KG1 (cell line): ENCODE measurements at regions not wholly inside any gene's neighbourhood (a gene's known extent, or its start where the extent isn't known, plus 50 kb on each side); places are given as distances from the start of the nearest gene placed in this dataset.
"Not testable (repeated sequence)": the region's sequence is repeated elsewhere in the genome, so short reads cannot be mapped to it uniquely, and the experiment has no call there.

Source experiments
- DNase-seq: peaks from one replicate; lab custom pipeline; 2025; lab: John Stamatoyannopoulos, UW

DNA sequence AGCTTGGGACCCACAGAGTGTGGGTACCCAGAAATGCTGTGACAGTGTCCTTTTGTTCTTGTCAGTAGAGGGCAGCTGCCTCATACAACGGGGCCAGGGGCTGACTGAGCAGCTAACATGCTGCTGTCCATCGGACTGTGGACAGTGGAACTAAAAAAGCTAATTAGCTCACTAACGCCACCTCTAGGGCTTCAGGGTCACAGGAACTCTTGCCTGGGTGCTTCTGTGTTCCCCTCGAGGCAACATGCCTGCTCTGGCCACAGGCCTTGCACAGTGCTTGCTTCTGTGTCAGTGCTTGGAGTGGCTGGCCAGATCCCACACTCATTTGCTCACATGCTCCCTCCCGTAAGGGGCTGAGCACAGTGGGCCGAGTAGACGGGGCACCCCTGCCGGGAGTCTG, 377.0 kb downstream of the OLFM4 start:
- no peak for DNase-seq

GRCh38 chr13:53408306-53408705, 379.7 kb downstream of the OLFM4 start:
- DNase-seq = no peak

- DNase-seq = no peak
Observed at GRCh38 chr13:53408847-53409568, 380.4 kb downstream of the OLFM4 start.

- no peak for DNase-seq
Observed at GRCh38 chr13:53411463-53411862, 382.9 kb downstream of the OLFM4 start.

DNA sequence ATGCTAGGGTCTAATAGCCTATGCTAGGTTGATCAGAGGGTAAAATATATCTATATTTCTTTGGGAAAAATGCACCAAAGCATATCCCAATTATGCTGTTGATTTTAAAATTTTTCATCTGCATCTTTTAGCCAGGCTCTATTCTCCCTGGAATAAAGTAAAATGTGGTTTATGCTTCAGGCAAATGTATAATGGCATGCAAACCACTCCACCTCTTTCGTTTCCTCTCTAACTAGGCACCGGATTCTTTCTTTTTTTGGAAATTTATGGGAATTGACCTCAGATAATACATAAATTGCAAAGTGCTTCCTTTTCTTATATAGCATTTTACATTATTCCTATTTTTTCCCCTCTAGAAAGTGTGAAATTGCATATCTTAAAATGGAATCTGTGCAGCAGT, 386.5 kb downstream of the OLFM4 start:
- DNase-seq = no peak

DNA sequence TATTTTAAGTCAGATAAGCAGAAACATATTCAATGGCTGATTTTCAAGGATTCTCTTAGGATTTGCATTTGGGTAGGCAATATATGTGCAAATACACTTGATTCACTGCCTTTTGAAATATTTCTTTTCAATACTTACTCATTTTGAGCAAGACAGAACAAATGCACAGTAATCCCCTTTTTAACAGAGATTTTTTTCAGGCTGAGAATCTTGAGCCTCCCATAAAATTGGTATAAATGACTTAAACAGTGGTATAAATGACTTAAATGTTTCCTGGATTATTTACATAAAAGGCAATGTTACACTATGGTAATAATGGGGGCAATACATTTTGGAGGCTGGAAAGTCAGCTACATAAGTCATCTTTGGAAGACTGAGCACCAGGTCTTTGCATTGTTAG, 389.0 kb downstream of the OLFM4 start:
- no peak for DNase-seq

- no peak for DNase-seq
Observed at GRCh38 chr13:53422415-53422814, 393.8 kb downstream of the OLFM4 start.

- no peak for DNase-seq
Observed at GRCh38 chr13:53436396-53436795, 407.8 kb downstream of the OLFM4 start.

DNA sequence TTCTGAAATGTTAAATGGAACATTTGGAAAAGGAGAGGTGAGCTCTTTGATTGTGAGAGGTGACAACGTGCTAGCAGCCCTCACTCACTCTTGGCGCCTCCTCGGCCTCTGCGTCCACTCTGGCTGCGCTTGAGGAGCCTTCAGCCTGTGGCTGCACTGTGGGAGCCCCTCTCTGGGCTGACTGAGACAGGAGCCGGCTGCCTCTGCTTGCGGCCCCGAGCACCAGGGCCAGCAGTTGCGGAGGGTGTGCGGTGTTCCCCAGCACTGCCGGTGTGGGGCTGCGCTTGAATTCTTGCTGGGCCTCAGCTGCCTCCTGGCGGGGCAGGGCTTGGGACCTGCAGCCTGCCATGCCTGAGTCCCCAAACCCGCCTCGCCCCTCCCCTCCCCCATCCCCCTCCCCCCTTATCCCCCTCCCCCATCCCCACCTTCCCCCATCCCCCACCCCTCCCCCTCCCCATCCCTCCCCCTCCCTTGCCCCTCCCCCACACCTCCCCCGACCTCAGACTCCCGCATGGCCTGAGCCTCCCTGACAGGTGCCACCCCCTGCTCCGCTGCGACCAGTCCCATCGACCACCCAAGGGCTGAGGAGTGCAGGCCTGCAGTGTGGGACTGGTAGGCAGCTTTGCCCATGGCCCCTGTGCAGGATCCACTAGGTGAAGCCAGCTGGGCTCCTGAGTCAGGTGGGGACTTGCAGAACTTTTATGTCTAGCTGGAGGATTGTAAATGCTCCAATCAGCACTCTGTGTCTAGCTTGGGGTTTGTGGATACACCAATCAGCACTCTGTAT, 411.0 kb downstream of the OLFM4 start:
- no peak for DNase-seq

DNA sequence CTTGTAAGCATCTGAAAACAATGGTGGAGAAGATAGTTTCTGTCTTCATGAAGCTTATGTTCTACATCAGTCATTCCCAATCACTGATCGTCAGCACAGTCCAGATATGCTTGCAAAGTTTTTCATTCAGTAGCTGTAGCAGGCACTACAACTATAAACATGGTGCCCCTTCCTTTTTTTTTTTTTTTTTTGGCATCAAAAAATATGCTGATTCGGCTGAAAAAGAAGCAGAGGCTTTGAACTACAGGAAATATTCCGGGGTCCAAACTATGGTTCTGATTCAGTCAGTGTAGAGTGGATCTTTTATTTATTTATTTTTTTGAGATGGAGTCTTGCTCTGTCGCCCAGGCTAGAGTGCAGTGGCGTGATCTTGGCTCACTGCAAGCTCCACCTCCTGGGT, 414.4 kb downstream of the OLFM4 start:
- no peak for DNase-seq

DNA sequence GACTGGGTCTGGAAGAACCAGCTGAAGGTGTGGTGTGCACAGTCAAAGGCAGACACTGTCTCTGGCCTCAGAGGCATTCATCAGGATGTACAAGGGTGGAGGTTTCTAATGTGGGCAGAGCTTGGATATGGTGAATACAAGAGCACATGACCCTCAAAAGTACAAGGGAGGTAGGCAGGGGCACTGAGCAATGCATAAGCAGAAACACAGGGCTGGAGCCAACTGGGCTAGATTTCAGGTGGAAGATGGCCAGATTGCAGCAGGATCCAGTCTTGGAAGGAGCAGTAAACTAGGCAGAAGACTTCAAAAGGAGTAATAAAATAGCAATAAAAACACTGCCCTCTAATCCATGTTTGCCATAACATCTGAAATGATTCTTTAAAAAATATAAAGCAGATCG, 417.1 kb downstream of the OLFM4 start:
- DNase-seq = no peak

GRCh38 chr13:53447456-53447855, 418.8 kb downstream of the OLFM4 start:
- DNase-seq = no peak

GRCh38 chr13:53447863-53448262, 419.2 kb downstream of the OLFM4 start:
- no peak for DNase-seq

GRCh38 chr13:53452263-53452808, 423.7 kb downstream of the OLFM4 start:
- DNase-seq = not testable (repeated sequence)

DNA sequence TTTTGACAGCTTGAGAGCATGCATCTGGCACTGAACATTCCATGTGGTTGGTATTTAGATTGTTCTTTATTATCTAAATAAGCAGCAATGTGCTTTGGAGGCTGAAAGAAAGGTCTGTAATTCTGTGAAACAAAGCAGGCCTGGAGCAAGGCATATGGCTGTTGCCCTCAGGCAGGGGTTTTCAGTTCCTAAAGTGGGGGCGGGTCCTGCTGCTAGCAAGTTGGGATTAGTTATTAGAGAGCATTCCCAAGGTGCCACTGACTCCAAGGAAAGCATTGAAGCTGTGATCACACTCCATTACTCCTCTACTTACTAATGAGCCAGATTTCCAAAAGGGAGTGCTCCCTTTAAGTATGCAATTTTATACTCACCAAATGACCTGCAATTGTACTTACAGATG, 432.2 kb downstream of the OLFM4 start:
- no peak for DNase-seq

DNA sequence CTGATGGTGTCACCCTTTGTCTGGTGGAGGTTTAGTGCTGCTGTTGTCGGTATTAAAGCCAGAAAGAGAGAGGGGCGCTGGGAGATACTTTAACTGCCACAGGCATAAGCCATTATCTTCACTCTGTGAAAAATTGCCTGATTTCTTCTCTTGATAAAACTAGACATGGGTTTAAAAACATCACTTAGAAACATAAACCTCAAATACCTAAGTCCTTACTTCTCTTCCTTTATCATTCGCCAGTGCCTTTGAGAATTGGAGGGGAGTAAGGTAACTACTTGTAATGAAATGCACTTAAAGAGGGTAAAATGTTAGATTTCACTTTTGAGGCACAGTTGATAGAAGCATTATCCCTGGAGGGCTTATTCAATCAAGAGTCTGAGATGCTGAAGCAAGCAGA, 434.5 kb downstream of the OLFM4 start:
- DNase-seq = no peak

DNA sequence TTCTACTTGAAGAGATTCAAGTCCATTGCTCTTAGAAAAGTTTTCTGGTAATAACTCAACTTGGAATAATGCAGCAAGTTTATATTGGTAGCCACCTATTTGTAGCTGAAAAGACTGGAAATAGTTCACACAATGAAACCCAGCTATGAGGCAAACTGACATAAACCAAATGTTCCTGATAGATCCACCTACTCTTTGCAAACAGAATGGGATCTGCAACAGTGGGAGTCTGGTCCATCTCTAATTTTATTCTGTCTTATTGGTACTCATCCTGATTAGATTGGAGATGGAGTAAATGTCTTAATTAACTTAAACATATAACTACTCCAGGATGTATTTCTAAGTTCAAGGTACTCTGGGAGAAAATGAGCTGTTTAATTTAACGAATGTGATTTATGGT, 438.0 kb downstream of the OLFM4 start:
- no peak for DNase-seq

GRCh38 chr13:53473397-53473796, 444.8 kb downstream of the OLFM4 start:
- DNase-seq = no peak

- DNase-seq = no peak
Observed at GRCh38 chr13:53474878-53475277, 446.3 kb downstream of the OLFM4 start.

GRCh38 chr13:53490752-53491151, 462.1 kb downstream of the OLFM4 start:
- DNase-seq = no peak

DNA sequence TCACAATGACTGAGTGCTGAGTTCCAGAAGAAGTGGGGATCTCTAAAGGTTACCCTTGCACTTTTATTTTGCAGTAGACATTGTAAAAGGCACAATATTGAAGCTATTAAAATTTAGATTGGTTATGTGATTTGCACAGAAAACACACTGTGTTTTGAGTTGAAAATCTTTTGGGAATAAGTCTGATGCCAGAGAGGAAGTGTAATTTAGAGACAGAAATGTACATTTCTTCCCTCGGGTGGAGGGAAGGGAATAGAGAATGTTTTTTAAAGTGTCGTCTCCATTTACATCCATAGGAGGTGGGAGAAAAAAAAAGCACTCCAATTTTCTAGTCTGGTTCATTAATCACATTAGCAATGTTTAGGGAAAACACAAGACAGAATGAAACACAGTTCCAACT, 465.8 kb downstream of the OLFM4 start:
- DNase-seq = no peak

GRCh38 chr13:53499576-53500133, 471.0 kb downstream of the OLFM4 start:
- no peak for DNase-seq

DNA sequence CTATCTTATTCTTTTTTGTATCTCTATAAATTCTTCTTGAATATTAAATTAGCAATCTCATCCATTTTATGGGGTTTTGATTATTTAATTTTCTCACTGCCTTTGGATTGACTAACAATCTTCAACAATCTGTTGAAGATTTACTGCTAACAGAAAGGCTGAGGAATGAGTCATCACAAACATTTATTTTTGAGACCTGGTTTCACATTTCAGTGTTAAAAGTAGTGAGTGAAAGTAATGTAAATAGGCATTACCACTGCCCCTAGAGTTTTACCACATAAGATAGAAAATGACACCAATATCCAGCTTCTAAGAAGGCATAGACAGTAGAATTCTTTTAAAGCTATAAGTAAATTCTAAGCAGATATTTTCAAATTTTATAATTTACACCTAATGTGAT, 472.8 kb downstream of the OLFM4 start:
- DNase-seq = no peak
